CD14-positive monocyte (primary cell): ENCODE measurements at regions not wholly inside any gene's neighbourhood (a gene's known extent, or its start where the extent isn't known, plus 50 kb on each side); places are given as distances from the start of the nearest gene placed in this dataset.

ENCODE experiments used
- DNase-seq, 3 donors: peaks; one replicate each; pipeline ENCODE4 v3.0.0-alpha.2; 2011 to 2022
- H2AFZ ChIP-seq: 2 replicates; pipeline ENCODE4 v1.6.0; 2012; ENCODE audit warnings: mild to moderate bottlenecking, low read depth, low read length, inconsistent platforms; ENCODE audit not compliant: insufficient read depth, poor library complexity, severe bottlenecking
- H3K27ac ChIP-seq, 2 donors: 1 replicate in 1 of 2; 2 replicates in 1 of 2; pipeline ENCODE4 v1.5.1; 2012 to 2013; ENCODE audit warnings: low read length in 2 of 2, control low read depth in 1 of 2, inconsistent platforms in 1 of 2, low read depth in 1 of 2, mild to moderate bottlenecking in 1 of 2
- H3K27me3 ChIP-seq, 2 donors: one replicate each; pipeline versions ENCODE4 v1.6.0 to v1.6.1; 2011 to 2013; ENCODE audit warnings: low read length in 2 of 2; ENCODE audit not compliant: control insufficient read depth in 2 of 2, insufficient read depth in 2 of 2
- H3K36me3 ChIP-seq, 2 donors: replicated peaks in 1 of 2; 1 replicate in 1 of 2; 2 replicates in 1 of 2; pipeline versions ENCODE4 v1.5.1 to v1.6.1; 2012 to 2013; ENCODE audit warnings: low read length in 2 of 2, control low read depth in 1 of 2, inconsistent platforms in 1 of 2, mild to moderate bottlenecking in 1 of 2; ENCODE audit not compliant: insufficient read depth in 2 of 2, control insufficient read depth in 1 of 2
- H3K4me1 ChIP-seq, 2 donors: 1 replicate in 1 of 2; 2 replicates in 1 of 2; pipeline versions ENCODE4 v1.5.1 to v1.6.1; 2012 to 2013; ENCODE audit warnings: low read length in 2 of 2, control low read depth in 1 of 2, inconsistent platforms in 1 of 2, mild to moderate bottlenecking in 1 of 2, moderate library complexity in 1 of 2; ENCODE audit not compliant: insufficient read depth in 2 of 2, control insufficient read depth in 1 of 2
- H3K4me2 ChIP-seq: replicated peaks from 2 replicates; pipeline ENCODE3; 2012; ENCODE audit warnings: low read length, moderate library complexity, mild to moderate bottlenecking; ENCODE audit not compliant: poor library complexity, severe bottlenecking; ENCODE audit errors: extremely low read depth
- H3K4me3 ChIP-seq, 3 experiments: fragments of 200-600 bp in 1 of 3; sonication (generic) in 1 of 3; replicated peaks in 1 of 3; 1 replicate in 2 of 3; 2 replicates in 1 of 3; pipeline ENCODE4 v1.5.1; 2011 to 2013; ENCODE audit warnings: low read length in 3 of 3, mild to moderate bottlenecking in 3 of 3, control low read depth in 2 of 3, low read depth in 2 of 3, inconsistent platforms in 1 of 3, moderate library complexity in 1 of 3
- H3K79me2 ChIP-seq: 2 replicates; pipeline ENCODE4 v1.6.0; 2012; ENCODE audit warnings: mild to moderate bottlenecking, control low read depth, inconsistent platforms, low read length, moderate library complexity; ENCODE audit not compliant: insufficient read depth
- H3K9ac ChIP-seq: 2 replicates; pipeline ENCODE4 v1.6.0; 2017; ENCODE audit warnings: low read length, mild to moderate bottlenecking; ENCODE audit not compliant: insufficient read depth, poor library complexity, severe bottlenecking
- H3K9me3 ChIP-seq, 2 donors: replicated peaks in 1 of 2; 1 replicate in 1 of 2; 2 replicates in 1 of 2; pipeline versions ENCODE4 v1.5.1 to v1.6.1; 2012 to 2013; ENCODE audit warnings: low read length in 2 of 2, control low read depth in 1 of 2; ENCODE audit not compliant: control insufficient read depth in 1 of 2, insufficient read depth in 1 of 2
- H4K20me1 ChIP-seq: 2 replicates; pipeline ENCODE4 v1.6.0; 2012; ENCODE audit warnings: mild to moderate bottlenecking, low read length, control low read depth, moderate library complexity; ENCODE audit not compliant: insufficient read depth
- H3K27ac Mint-ChIP-seq, 7 donors: one replicate each; pipeline ENCODE4 v1.8.0; 2020; ENCODE audit warnings: mild to moderate bottlenecking in 7 of 7, mixed read lengths in 7 of 7, moderate library complexity in 6 of 7, inconsistent platforms in 2 of 7
- H3K27me3 Mint-ChIP-seq, 3 donors: one replicate each; pipeline ENCODE4 v1.8.0; 2021 to 2022; ENCODE audit warnings: low read depth in 3 of 3, mild to moderate bottlenecking in 3 of 3, mixed read lengths in 3 of 3, moderate library complexity in 3 of 3, inconsistent platforms in 1 of 3
- H3K36me3 Mint-ChIP-seq, 2 donors: one replicate each; pipeline ENCODE4 v1.8.0; 2020; ENCODE audit warnings: mixed read lengths in 2 of 2, inconsistent platforms in 1 of 2, mild to moderate bottlenecking in 1 of 2
- H3K4me1 Mint-ChIP-seq: one replicate; pipeline ENCODE4 v1.8.0; 2020; ENCODE audit warnings: mild to moderate bottlenecking, mixed read lengths
- H3K4me3 Mint-ChIP-seq, 2 donors: one replicate each; pipeline ENCODE4 v1.8.0; 2020; ENCODE audit warnings: mild to moderate bottlenecking in 2 of 2, mixed read lengths in 2 of 2, moderate library complexity in 1 of 2
- H3K9me3 Mint-ChIP-seq, 7 donors: one replicate each; pipeline ENCODE4 v1.8.0; 2020 to 2022; ENCODE audit warnings: mixed read lengths in 7 of 7, mild to moderate bottlenecking in 6 of 7, moderate library complexity in 6 of 7, inconsistent platforms in 2 of 7
- CTCF ChIP-seq: fragments of 200-600 bp; IDR thresholded peaks from one replicate; pipeline ENCODE4 v1.8.0; 2022; ENCODE audit warnings: antibody characterized with exemption, mild to moderate bottlenecking
- WGBS: methylation state at CpG from one replicate; pipeline ENCODE4 v1.1.5; 2013; ENCODE audit warnings: missing lambda C conversion rate; ENCODE audit not compliant: insufficient coverage; 5-methylcytosine and 5-hydroxymethylcytosine counted together
- intact Hi-C, 2 donors: fragments of 100-400 bp; cut with micrococcal nuclease; formaldehyde crosslinking; loops; one replicate each; pipeline versions ENCODE4 v1.15.0 to v1.15.1; 2023

- Histone ChIP-seq H2AFZ (no peak overlapping the region), H3K27ac (no peak overlapping the region), H3K9me3 (peaks cover 5 to 8% of the 10 kb centered on the region in 2 donors), H3K4me2 (no peak overlapping the region), H3K79me2 (no peaks in the 10 kb centered on the region), H3K4me3 (no peak overlapping the region), H4K20me1 (no peaks in the 10 kb centered on the region), H3K9ac (no peak overlapping the region), H3K4me1 (no peaks in the 10 kb centered on the region), H3K36me3 (no peaks in the 10 kb centered on the region), H3K27me3 (no peaks in the 10 kb centered on the region)
- no peak for TF ChIP-seq CTCF
- intact Hi-C loops, result no loop called here
- Mint-ChIP-seq H3K36me3 (no peaks in the 10 kb centered on the region), H3K9me3 (peaks cover 3 to 24% (median 16%) of the 10 kb centered on the region in 7 donors), H3K27ac (no peak overlapping the region), H3K27me3 (peaks cover 7 to 18% (median 10%) of the 10 kb centered on the region in 3 donors), H3K4me1 (peaks cover 3% of the 10 kb centered on the region), H3K4me3 (no peak overlapping the region)
- DNase-seq, result no peak
- WGBS, result 86% methylated on average over 3 of the region's 3 CpGs
These were observed 103.5 kb upstream of the NANOS1 start for GRCh38 chr10:118926072-118926417.

- Histone ChIP-seq H3K4me1 (no peaks in the 10 kb centered on the region), H2AFZ (no peak overlapping the region), H3K79me2 (no peaks in the 10 kb centered on the region), H3K4me3 (no peak overlapping the region), H3K36me3 (no peaks in the 10 kb centered on the region), H3K4me2 (no peak overlapping the region), H4K20me1 (no peaks in the 10 kb centered on the region), H3K27me3 (no peaks in the 10 kb centered on the region), H3K9me3 (peaks cover 5 to 10% of the 10 kb centered on the region in 2 donors), H3K27ac (no peak overlapping the region), H3K9ac (no peak overlapping the region)
- TF ChIP-seq CTCF, result no peak
- intact Hi-C loops, result no loop called here
- no CpG with 5 or more reads among the region's 6 CpGs for WGBS
- Mint-ChIP-seq H3K36me3 (no peaks in the 10 kb centered on the region), H3K9me3 (peaks cover 5 to 26% (median 19%) of the 10 kb centered on the region in 7 donors), H3K4me1 (peaks cover 3% of the 10 kb centered on the region), H3K27me3 (peaks cover 6 to 15% (median 10%) of the 10 kb centered on the region in 3 donors), H3K4me3 (no peak overlapping the region), H3K27ac (no peak overlapping the region)
- DNase-seq, result no peak
These were observed 103.1 kb upstream of the NANOS1 start for GRCh38 chr10:118926441-118926840.
